GM18517 (cell line): ENCODE measurements at regions not wholly inside any gene's neighbourhood (a gene's known extent, or its start where the extent isn't known, plus 50 kb on each side); places are given as distances from the start of the nearest gene placed in this dataset.
"Not testable (repeated sequence)": the region's sequence is repeated elsewhere in the genome, so short reads cannot be mapped to it uniquely, and the experiment has no call there.

ENCODE experiments used
- ATAC-seq: cut with Tn5 transposase; IDR thresholded peaks from one replicate; pipeline ENCODE4 v1.9.1; 2021; ENCODE audit warnings: mild to moderate bottlenecking, moderate library complexity; ENCODE audit not compliant: unreplicated experiment

- ATAC-seq = no peak
These were observed 229.8 kb upstream of the TEX13C start for GRCh38 chrX:125089761-125090445.

- ATAC-seq = no peak
These were observed 225.8 kb upstream of the TEX13C start for GRCh38 chrX:125093852-125094251.

GRCh38 chrX:125094901-125095300 lies 224.8 kb upstream of the TEX13C start:
- no peak for ATAC-seq

- no peak for ATAC-seq
These were observed 223.2 kb upstream of the TEX13C start for GRCh38 chrX:125096469-125096868.

- no peak for ATAC-seq
These were observed 222.8 kb upstream of the TEX13C start for GRCh38 chrX:125096870-125097269.

- ATAC-seq = no peak
These were observed 217.5 kb upstream of the TEX13C start for GRCh38 chrX:125101971-125102755.

GRCh38 chrX:125103693-125104092 lies 216.0 kb upstream of the TEX13C start:
- ATAC-seq = no peak

- no peak for ATAC-seq
These were observed 210.8 kb upstream of the TEX13C start for GRCh38 chrX:125108921-125109320.

GRCh38 chrX:125131164-125131563 lies 188.5 kb upstream of the TEX13C start:
- no peak for ATAC-seq

GRCh38 chrX:125132274-125132673 lies 187.4 kb upstream of the TEX13C start:
- ATAC-seq = peak; percentile 67

GRCh38 chrX:125137521-125137920 lies 182.2 kb upstream of the TEX13C start:
- no peak for ATAC-seq

- no peak for ATAC-seq
These were observed 169.4 kb upstream of the TEX13C start for GRCh38 chrX:125150231-125150630.

- ATAC-seq = no peak
These were observed 168.5 kb upstream of the TEX13C start for GRCh38 chrX:125151146-125151545.

- no peak for ATAC-seq
These were observed 167.7 kb upstream of the TEX13C start for GRCh38 chrX:125152011-125152410.

GRCh38 chrX:125153621-125154020 lies 166.1 kb upstream of the TEX13C start:
- no peak for ATAC-seq

GRCh38 chrX:125154288-125155257 lies 165.1 kb upstream of the TEX13C start:
- not testable (repeated sequence) for ATAC-seq

GRCh38 chrX:125155296-125156033 lies 164.2 kb upstream of the TEX13C start:
- ATAC-seq = not testable (repeated sequence)

- ATAC-seq = no peak
These were observed 149.2 kb upstream of the TEX13C start for GRCh38 chrX:125170459-125170858.

GRCh38 chrX:125172531-125172930 lies 147.1 kb upstream of the TEX13C start:
- ATAC-seq = no peak

- no peak for ATAC-seq
These were observed 143.6 kb upstream of the TEX13C start for GRCh38 chrX:125175991-125176584.
